Fibroblast of skin of left biceps (primary cell): ENCODE measurements at regions not wholly inside any gene's neighbourhood (a gene's known extent, or its start where the extent isn't known, plus 50 kb on each side); places are given as distances from the start of the nearest gene placed in this dataset.
"Not testable (repeated sequence)": the region's sequence is repeated elsewhere in the genome, so short reads cannot be mapped to it uniquely, and the experiment has no call there.

Experiments
- DNase-seq, 2 experiments: peaks; one replicate each; pipeline ENCODE4 v3.0.0-alpha.2; 2013; ENCODE audit warnings: low read depth in 2 of 2

- no peak for DNase-seq
Observed at GRCh38 chr17:56690441-56691291, 97.2 kb downstream of the NOG start.

GRCh38 chr17:56694825-56695224 is 101.3 kb downstream of the NOG start:
- peak in 1 of 2 experiments; percentile 70 for DNase-seq

- no peak for DNase-seq
Observed at GRCh38 chr17:56697190-56697589, 103.7 kb downstream of the NOG start.

- DNase-seq: peak; percentile 96
Observed at GRCh38 chr17:56699186-56699894, 105.8 kb downstream of the NOG start.

- DNase-seq: no peak
Observed at GRCh38 chr17:56700919-56701420, 107.5 kb downstream of the NOG start.

- peak; percentile 30 to 31 for DNase-seq
Observed at GRCh38 chr17:56707312-56708219, 114.1 kb downstream of the NOG start.

GRCh38 chr17:56708220-56708558 is 114.7 kb downstream of the NOG start:
- DNase-seq: peak; percentile 17 to 19

GRCh38 chr17:56708670-56709410 is 115.3 kb downstream of the NOG start:
- DNase-seq: no peak

GRCh38 chr17:56710986-56711385 is 117.5 kb downstream of the NOG start:
- DNase-seq: no peak

GRCh38 chr17:56715613-56716357 is 117.9 kb downstream of the C17orf67 start:
- DNase-seq: peak in 1 of 2 experiments; percentile 42

GRCh38 chr17:56717471-56717870 is 116.2 kb downstream of the C17orf67 start:
- no peak for DNase-seq

GRCh38 chr17:56718515-56718914 is 115.2 kb downstream of the C17orf67 start:
- DNase-seq: no peak

- DNase-seq: no peak
Observed at GRCh38 chr17:56723421-56723820, 110.3 kb downstream of the C17orf67 start.

GRCh38 chr17:56724664-56725063 is 109.1 kb downstream of the C17orf67 start:
- DNase-seq: no peak

GRCh38 chr17:56725144-56725543 is 108.6 kb downstream of the C17orf67 start:
- no peak for DNase-seq

GRCh38 chr17:56727876-56728617 is 105.7 kb downstream of the C17orf67 start:
- DNase-seq: no peak

- not testable (repeated sequence) for DNase-seq
Observed at GRCh38 chr17:56731096-56731495, 102.6 kb downstream of the C17orf67 start.

GRCh38 chr17:56733833-56734232 is 99.9 kb downstream of the C17orf67 start:
- no peak for DNase-seq

GRCh38 chr17:56735842-56736241 is 97.9 kb downstream of the C17orf67 start:
- no peak for DNase-seq
